HG02610 (cell line): ENCODE measurements at regions not wholly inside any gene's neighbourhood (a gene's known extent, or its start where the extent isn't known, plus 50 kb on each side); places are given as distances from the start of the nearest gene placed in this dataset.

Source experiments
- ATAC-seq: cut with Tn5 transposase; IDR thresholded peaks from one replicate; pipeline ENCODE4 v1.9.1; 2021; ENCODE audit warnings: mild to moderate bottlenecking, moderate library complexity; ENCODE audit not compliant: unreplicated experiment

- ATAC-seq: no peak
These were observed 148.2 kb upstream of the MLN start for GRCh38 chr6:33952016-33952415.

GRCh38 chr6:33950891-33951889 is 147.4 kb upstream of the MLN start:
- no peak for ATAC-seq

GRCh38 chr6:33950472-33950881 is 146.7 kb upstream of the MLN start:
- no peak for ATAC-seq

GRCh38 chr6:33949877-33950435 is 146.2 kb upstream of the MLN start:
- no peak for ATAC-seq

GRCh38 chr6:33949111-33949510 is 145.3 kb upstream of the MLN start:
- no peak for ATAC-seq

GRCh38 chr6:33947916-33948594 is 144.3 kb upstream of the MLN start:
- no peak for ATAC-seq

- no peak for ATAC-seq
These were observed 143.2 kb upstream of the MLN start for GRCh38 chr6:33947047-33947446.

- no peak for ATAC-seq
These were observed 142.1 kb upstream of the MLN start for GRCh38 chr6:33945931-33946330.

GRCh38 chr6:33944686-33945411 is 141.0 kb upstream of the MLN start:
- no peak for ATAC-seq

GRCh38 chr6:33936886-33937285 is 133.1 kb upstream of the MLN start:
- ATAC-seq: no peak

GRCh38 chr6:33935439-33936080 is 131.8 kb upstream of the MLN start:
- ATAC-seq: no peak

GRCh38 chr6:33934731-33935270 is 131.0 kb upstream of the MLN start:
- ATAC-seq: no peak

GRCh38 chr6:33933101-33933500 is 129.3 kb upstream of the MLN start:
- no peak for ATAC-seq

GRCh38 chr6:33931799-33932198 is 128.0 kb upstream of the MLN start:
- ATAC-seq: no peak

GRCh38 chr6:33929575-33930288 is 125.9 kb upstream of the MLN start:
- ATAC-seq: no peak

- ATAC-seq: no peak
These were observed 123.8 kb upstream of the MLN start for GRCh38 chr6:33927616-33928015.

GRCh38 chr6:33927112-33927511 is 123.3 kb upstream of the MLN start:
- ATAC-seq: no peak

GRCh38 chr6:33926451-33926850 is 122.6 kb upstream of the MLN start:
- no peak for ATAC-seq

GRCh38 chr6:33925936-33926335 is 122.1 kb upstream of the MLN start:
- no peak for ATAC-seq

GRCh38 chr6:33925210-33925609 is 121.4 kb upstream of the MLN start:
- no peak for ATAC-seq
